Colonic mucosa (tissue), 4 donors: ENCODE measurements at regions not wholly inside any gene's neighbourhood (a gene's known extent, or its start where the extent isn't known, plus 50 kb on each side); places are given as distances from the start of the nearest gene placed in this dataset.

Experiments used
- DNase-seq: peaks from one replicate; pipeline ENCODE4 v3.0.0-alpha.2; 2020
- H3K27ac ChIP-seq: fragments of 200-600 bp; one replicate; pipeline ENCODE4 v1.8.0; 2021
- H3K27me3 ChIP-seq: fragments of 200-600 bp; one replicate; pipeline ENCODE4 v1.8.0; 2021
- H3K36me3 ChIP-seq: fragments of 200-600 bp; one replicate; pipeline ENCODE4 v1.8.0; 2021
- H3K4me1 ChIP-seq: fragments of 200-600 bp; one replicate; pipeline ENCODE4 v1.8.0; 2021; ENCODE audit warnings: mild to moderate bottlenecking
- H3K4me3 ChIP-seq: fragments of 200-600 bp; one replicate; pipeline ENCODE4 v1.8.0; 2021
- H3K9ac ChIP-seq, 2 donors: one replicate each; pipeline ENCODE4 v1.7.0; 2013; ENCODE audit warnings: control low read depth in 2 of 2, low read depth in 2 of 2, low read length in 2 of 2
- H3K9me3 ChIP-seq: fragments of 200-600 bp; one replicate; pipeline ENCODE4 v1.8.0; 2021
- intact Hi-C: fragments of 100-400 bp; cut with DNase I; formaldehyde crosslinking; loops from one replicate; pipeline ENCODE4 v1.14.1; 2022
- TF ChIP-seq, protein P1 (sequence below): fragments of 200-600 bp; IDR thresholded peaks from one replicate; pipeline ENCODE4 v1.8.0; 2022; ENCODE audit warnings: antibody characterized with exemption, mild to moderate bottlenecking
- donor health status: healthy.
- donor health status: DM: no; HTN: no; CAD: no.
- donor health status: DM: no; HTN: no; CAD: no.

DNA sequence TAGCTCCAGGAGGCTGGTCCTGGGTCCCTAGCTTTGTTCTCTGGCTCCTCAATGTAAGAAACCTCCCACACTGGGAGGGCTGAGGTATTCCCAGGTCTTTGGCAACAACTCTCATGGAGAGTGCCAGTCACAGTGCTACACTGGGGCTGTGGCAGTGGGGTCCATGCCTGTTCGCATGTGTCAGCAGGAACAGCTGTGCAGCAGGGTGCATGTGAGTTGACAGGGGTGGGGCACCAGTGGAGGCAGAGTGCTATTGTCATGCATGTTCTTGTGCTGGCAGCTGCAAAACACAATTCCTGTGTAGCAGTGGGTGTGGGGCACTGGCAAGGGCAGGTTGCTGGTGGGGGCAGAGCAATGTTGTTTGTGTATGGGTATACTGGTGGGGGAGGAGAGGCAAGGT is 246.0 kb downstream of the CXXC4 start:
- no peak overlapping the region for H3K27ac ChIP-seq
- no peaks in the 10 kb centered on the region for H3K27me3 ChIP-seq
- H3K4me3 ChIP-seq = no peak overlapping the region
- H3K36me3 ChIP-seq = no peaks in the 10 kb centered on the region
- no peaks in the 10 kb centered on the region for H3K9me3 ChIP-seq
- intact Hi-C loops = no loop called here
- no peak for DNase-seq
- H3K4me1 ChIP-seq = no peaks in the 10 kb centered on the region
- TF ChIP-seq, protein P1, sequence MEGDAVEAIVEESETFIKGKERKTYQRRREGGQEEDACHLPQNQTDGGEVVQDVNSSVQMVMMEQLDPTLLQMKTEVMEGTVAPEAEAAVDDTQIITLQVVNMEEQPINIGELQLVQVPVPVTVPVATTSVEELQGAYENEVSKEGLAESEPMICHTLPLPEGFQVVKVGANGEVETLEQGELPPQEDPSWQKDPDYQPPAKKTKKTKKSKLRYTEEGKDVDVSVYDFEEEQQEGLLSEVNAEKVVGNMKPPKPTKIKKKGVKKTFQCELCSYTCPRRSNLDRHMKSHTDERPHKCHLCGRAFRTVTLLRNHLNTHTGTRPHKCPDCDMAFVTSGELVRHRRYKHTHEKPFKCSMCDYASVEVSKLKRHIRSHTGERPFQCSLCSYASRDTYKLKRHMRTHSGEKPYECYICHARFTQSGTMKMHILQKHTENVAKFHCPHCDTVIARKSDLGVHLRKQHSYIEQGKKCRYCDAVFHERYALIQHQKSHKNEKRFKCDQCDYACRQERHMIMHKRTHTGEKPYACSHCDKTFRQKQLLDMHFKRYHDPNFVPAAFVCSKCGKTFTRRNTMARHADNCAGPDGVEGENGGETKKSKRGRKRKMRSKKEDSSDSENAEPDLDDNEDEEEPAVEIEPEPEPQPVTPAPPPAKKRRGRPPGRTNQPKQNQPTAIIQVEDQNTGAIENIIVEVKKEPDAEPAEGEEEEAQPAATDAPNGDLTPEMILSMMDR = no peak
- no peak overlapping the region for H3K9ac ChIP-seq

DNA sequence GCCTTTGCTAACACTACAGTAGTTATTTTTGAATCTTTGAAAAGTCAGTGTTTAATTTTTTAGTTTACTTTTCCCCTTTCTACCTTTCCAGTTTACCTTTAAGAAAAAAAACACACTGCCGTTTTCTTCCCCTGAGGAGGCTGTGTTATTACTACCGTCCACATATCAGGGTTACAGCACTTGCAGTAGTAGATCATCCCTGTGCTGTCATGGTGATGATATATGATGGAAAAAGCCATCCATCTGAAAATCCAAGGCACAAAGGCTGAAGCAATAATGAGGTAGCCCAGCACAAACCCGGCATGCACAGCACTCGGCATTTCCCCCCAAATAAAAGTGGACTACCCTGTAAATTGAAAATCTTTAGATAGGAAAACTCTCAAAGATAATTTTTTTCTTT is 258.7 kb downstream of the CXXC4 start:
- H3K27ac ChIP-seq = no peak overlapping the region
- H3K9ac ChIP-seq = no peak overlapping the region
- TF ChIP-seq, protein P1 = no peak
- H3K4me1 ChIP-seq = no peaks in the 10 kb centered on the region
- H3K9me3 ChIP-seq = no peaks in the 10 kb centered on the region
- DNase-seq = no peak
- H3K27me3 ChIP-seq = no peaks in the 10 kb centered on the region
- no peak overlapping the region for H3K4me3 ChIP-seq
- intact Hi-C loops = no loop called here
- H3K36me3 ChIP-seq = no peaks in the 10 kb centered on the region

DNA sequence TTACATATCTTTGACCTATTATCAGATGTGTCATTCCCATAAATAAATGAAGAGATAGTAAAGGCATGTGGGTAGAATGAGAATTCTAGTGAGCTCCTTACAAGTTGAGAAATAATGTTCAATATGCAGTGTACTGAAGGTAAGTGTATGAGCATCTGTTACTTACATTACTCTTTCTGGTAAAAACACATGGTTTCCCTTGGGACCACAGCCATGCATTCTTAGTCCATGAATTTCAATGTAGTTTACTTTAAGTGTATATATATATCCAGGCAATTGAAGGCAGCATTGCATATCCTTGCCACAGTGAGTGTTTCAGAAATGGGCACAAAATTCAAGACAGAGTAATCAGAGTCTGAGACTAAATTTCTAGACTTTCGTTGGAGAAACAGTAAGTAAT is 277.2 kb downstream of the CXXC4 start:
- TF ChIP-seq, protein P1 = no peak
- Histone ChIP-seq H3K9me3 (no peaks in the 10 kb centered on the region), H3K9ac (no peak overlapping the region), H3K27ac (no peak overlapping the region), H3K4me1 (no peaks in the 10 kb centered on the region), H3K36me3 (no peaks in the 10 kb centered on the region), H3K27me3 (no peaks in the 10 kb centered on the region), H3K4me3 (no peak overlapping the region)
- intact Hi-C loops = no loop called here
- DNase-seq = no peak

DNA sequence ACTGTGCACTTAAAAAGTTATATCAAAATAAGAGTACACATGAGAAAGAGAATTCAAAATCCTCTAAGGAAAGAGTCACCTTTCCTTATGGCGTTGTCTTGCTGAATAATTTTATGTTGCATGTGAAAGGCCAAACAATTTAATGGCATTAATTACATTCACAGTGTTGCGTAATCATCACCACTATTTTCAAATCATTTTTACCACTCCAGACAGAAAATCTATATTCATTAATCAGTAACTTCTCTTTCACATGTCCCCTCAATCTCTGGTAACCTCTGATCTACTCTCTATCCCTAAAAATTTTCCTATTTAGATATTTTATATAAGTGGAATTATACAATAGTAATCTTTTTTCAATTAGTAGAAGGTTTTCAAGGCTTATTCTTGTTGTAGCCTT is 283.0 kb downstream of the CXXC4 start:
- Histone ChIP-seq H3K36me3 (no peaks in the 10 kb centered on the region), H3K4me3 (no peak overlapping the region), H3K9me3 (no peaks in the 10 kb centered on the region), H3K9ac (no peak overlapping the region), H3K4me1 (no peaks in the 10 kb centered on the region), H3K27ac (no peak overlapping the region), H3K27me3 (no peaks in the 10 kb centered on the region)
- TF ChIP-seq, protein P1 = no peak
- DNase-seq = no peak
- intact Hi-C loops = no loop called here

DNA sequence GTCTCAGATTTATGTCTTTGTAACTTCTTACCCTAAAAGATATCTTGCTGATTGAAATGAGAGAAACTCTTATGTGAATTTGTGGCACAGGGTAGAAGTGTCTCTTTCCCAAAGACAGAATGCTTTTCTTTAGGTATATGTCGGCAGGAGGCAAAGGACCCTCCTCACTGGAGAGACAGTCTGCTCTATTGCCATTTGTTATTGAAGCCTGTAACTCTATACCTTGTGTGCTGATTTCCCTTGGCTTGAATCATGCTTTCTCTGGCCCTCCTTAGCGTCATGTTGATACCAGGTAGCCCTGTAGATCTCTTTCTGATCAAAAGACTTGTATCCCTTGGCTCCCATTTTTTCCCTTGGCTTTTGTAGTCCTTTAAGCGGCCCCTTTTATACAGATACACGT is 284.3 kb downstream of the CXXC4 start:
- Histone ChIP-seq H3K9me3 (no peaks in the 10 kb centered on the region), H3K27me3 (no peaks in the 10 kb centered on the region), H3K4me1 (no peaks in the 10 kb centered on the region), H3K27ac (no peak overlapping the region), H3K9ac (no peak overlapping the region), H3K4me3 (no peak overlapping the region), H3K36me3 (no peaks in the 10 kb centered on the region)
- DNase-seq = no peak
- TF ChIP-seq, protein P1 = no peak
- intact Hi-C loops = no loop called here

DNA sequence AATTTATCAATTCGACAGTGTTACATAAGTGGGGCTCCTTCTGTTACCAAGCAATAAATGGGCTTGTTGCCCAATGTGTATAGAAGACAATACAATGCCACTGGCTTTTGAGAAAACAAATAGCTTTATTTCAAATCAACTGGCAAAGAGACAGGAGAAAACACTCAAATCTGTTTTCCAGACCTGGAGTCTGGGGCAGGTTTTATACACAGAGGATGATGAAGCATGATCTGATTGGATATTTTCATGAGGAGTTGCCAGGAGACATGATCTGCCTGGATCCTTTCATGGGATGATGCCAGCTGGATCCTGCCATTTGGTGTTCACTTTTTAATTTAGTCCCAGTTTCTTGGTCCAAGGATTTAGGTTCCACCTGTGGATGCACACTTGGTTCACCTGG is 287.9 kb downstream of the CXXC4 start:
- Histone ChIP-seq H3K27me3 (no peaks in the 10 kb centered on the region), H3K36me3 (no peaks in the 10 kb centered on the region)
- intact Hi-C loops = no loop called here

More for the DNA sequence above, 287.9 kb downstream of the CXXC4 start:
- Histone ChIP-seq H3K4me3 (no peak overlapping the region), H3K27ac (no peak overlapping the region), H3K4me1 (no peaks in the 10 kb centered on the region), H3K9ac (no peak overlapping the region), H3K9me3 (no peaks in the 10 kb centered on the region)
- no peak for DNase-seq
- TF ChIP-seq, protein P1 = no peak
